ENCODE measurements at regions not wholly inside any gene's neighbourhood (a gene's known extent, or its start where the extent isn't known, plus 50 kb on each side); places are given as distances from the start of the nearest gene placed in this dataset.

GRCh38 chr20:59526242-59527225 is 77.8 kb upstream of the PHACTR3 start:
- Histone ChIP-seq H3K4me1 (ENCODE audit: control insufficient read depth, insufficient read depth, low read length) (no peaks in the 10 kb centered on the region), H3K9ac (ENCODE audit: low read length) (no peak overlapping the region), H3K27ac (ENCODE audit: low read depth, low read length) (no peak overlapping the region), H3K4me3 (ENCODE audit: low read length) (no peak overlapping the region), H3K27me3 (ENCODE audit: control insufficient read depth, insufficient read depth, low read length) (peaks cover 13% of the 10 kb centered on the region), H3K36me3 (ENCODE audit: control insufficient read depth, insufficient read depth, low read length) (no peaks in the 10 kb centered on the region)

- Histone ChIP-seq H3K4me1 (ENCODE audit: control insufficient read depth, insufficient read depth, low read length) (no peaks in the 10 kb centered on the region), H3K27me3 (ENCODE audit: control insufficient read depth, insufficient read depth, low read length) (peaks cover 11% of the 10 kb centered on the region), H3K9ac (ENCODE audit: low read length) (no peak overlapping the region), H3K36me3 (ENCODE audit: control insufficient read depth, insufficient read depth, low read length) (no peaks in the 10 kb centered on the region), H3K4me3 (ENCODE audit: low read length) (no peak overlapping the region), H3K27ac (ENCODE audit: low read depth, low read length) (no peak overlapping the region)
Measured at GRCh38 chr20:59530782-59531181, 73.6 kb upstream of the PHACTR3 start.

- Histone ChIP-seq H3K27me3 (ENCODE audit: control insufficient read depth, insufficient read depth, low read length) (no peaks in the 10 kb centered on the region), H3K9ac (ENCODE audit: low read length) (no peak overlapping the region)
Measured at GRCh38 chr20:59537991-59538390, 66.3 kb upstream of the PHACTR3 start.

GRCh38 chr20:59547596-59547995 is 56.7 kb upstream of the PHACTR3 start:
- no peak overlapping the region for H3K27ac ChIP-seq (ENCODE audit: low read depth, low read length)

More at GRCh38 chr20:59537991-59538390, 66.3 kb upstream of the PHACTR3 start:
- Histone ChIP-seq H3K4me1 (ENCODE audit: control insufficient read depth, insufficient read depth, low read length) (no peaks in the 10 kb centered on the region), H3K4me3 (ENCODE audit: low read length) (no peak overlapping the region), H3K36me3 (ENCODE audit: control insufficient read depth, insufficient read depth, low read length) (no peaks in the 10 kb centered on the region), H3K27ac (ENCODE audit: low read depth, low read length) (no peak overlapping the region)

More at GRCh38 chr20:59547596-59547995, 56.7 kb upstream of the PHACTR3 start:
- H3K9ac ChIP-seq (ENCODE audit: low read length): no peak overlapping the region
- no peaks in the 10 kb centered on the region for H3K27me3 ChIP-seq (ENCODE audit: control insufficient read depth, insufficient read depth, low read length)
- no peaks in the 10 kb centered on the region for H3K4me1 ChIP-seq (ENCODE audit: control insufficient read depth, insufficient read depth, low read length)
- no peaks in the 10 kb centered on the region for H3K36me3 ChIP-seq (ENCODE audit: control insufficient read depth, insufficient read depth, low read length)
- no peak overlapping the region for H3K4me3 ChIP-seq (ENCODE audit: low read length)
